Upper lobe of left lung (tissue), 4 donors: ENCODE measurements at regions not wholly inside any gene's neighbourhood (a gene's known extent, or its start where the extent isn't known, plus 50 kb on each side); places are given as distances from the start of the nearest gene placed in this dataset.

Experiments used
- POLR2A ChIP-seq, 4 donors: fragments of 450-650 bp; IDR thresholded peaks; one replicate each; pipeline ENCODE4 v1.5.1; 2016 to 2017; ENCODE audit warnings: antibody characterized with exemption in 4 of 4, mild to moderate bottlenecking in 2 of 4
- POLR2AphosphoS5 ChIP-seq, 2 donors: sonication (generic); formaldehyde crosslinking; IDR thresholded peaks; one replicate each; pipeline ENCODE4 v1.5.1; 2017; ENCODE audit warnings: antibody characterized with exemption in 2 of 2
- TF ChIP-seq, protein P1 (sequence below), 6 experiments: fragments of 450-650 bp in 4 of 6; fragments of 200-600 bp in 2 of 6; sonication (generic) in 2 of 6; IDR thresholded peaks; one replicate each; pipeline ENCODE4 v1.5.1; 2016 to 2019; ENCODE audit warnings: antibody characterized with exemption in 6 of 6

- TF ChIP-seq, protein P1, sequence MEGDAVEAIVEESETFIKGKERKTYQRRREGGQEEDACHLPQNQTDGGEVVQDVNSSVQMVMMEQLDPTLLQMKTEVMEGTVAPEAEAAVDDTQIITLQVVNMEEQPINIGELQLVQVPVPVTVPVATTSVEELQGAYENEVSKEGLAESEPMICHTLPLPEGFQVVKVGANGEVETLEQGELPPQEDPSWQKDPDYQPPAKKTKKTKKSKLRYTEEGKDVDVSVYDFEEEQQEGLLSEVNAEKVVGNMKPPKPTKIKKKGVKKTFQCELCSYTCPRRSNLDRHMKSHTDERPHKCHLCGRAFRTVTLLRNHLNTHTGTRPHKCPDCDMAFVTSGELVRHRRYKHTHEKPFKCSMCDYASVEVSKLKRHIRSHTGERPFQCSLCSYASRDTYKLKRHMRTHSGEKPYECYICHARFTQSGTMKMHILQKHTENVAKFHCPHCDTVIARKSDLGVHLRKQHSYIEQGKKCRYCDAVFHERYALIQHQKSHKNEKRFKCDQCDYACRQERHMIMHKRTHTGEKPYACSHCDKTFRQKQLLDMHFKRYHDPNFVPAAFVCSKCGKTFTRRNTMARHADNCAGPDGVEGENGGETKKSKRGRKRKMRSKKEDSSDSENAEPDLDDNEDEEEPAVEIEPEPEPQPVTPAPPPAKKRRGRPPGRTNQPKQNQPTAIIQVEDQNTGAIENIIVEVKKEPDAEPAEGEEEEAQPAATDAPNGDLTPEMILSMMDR (IDR thresholded peaks at IDR 0.05) = no peak
- no peak for TF ChIP-seq POLR2A (IDR thresholded peaks at IDR 0.05)
- no peak for TF ChIP-seq POLR2AphosphoS5 (IDR thresholded peaks at IDR 0.05)
These were observed 55.5 kb upstream of the ZNF423 start for GRCh38 chr16:49911430-49911829.
